ENCODE measurements at regions not wholly inside any gene's neighbourhood (a gene's known extent, or its start where the extent isn't known, plus 50 kb on each side); places are given as distances from the start of the nearest gene placed in this dataset.
A peak's percentile ranks its signal among the peaks of the same experiment; 100 is the strongest.
"Not testable (repeated sequence)": the region's sequence is repeated elsewhere in the genome, so short reads cannot be mapped to it uniquely, and the experiment has no call there.

DNA sequence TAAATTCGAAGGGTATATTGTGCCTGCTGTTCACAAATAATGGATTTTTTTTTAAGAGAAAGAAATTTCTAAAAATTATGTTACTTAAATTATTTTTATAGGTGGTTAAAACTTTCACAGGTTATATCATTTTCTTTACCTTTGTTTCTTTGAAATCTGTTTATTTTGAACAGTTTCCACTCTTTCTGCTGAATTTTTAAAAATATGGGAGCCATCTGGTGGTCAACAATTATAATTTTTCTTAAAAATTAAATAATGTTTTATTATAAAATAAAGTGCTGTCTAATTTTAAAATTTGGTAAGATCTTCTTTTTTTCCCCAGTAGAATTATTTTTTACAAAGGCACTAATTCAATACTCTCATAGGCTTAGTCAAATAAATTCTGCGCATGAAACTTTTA, 263.9 kb downstream of the ETV1 start:
- H3K79me2 ChIP-seq (ENCODE audit: low read depth), result no peaks in the 10 kb centered on the region
- no TSS peak for BruUV-seq (replicated peaks)
- H3K9me2 ChIP-seq (ENCODE audit: insufficient read depth), result no peaks in the 10 kb centered on the region
- H4K20me1 ChIP-seq (ENCODE audit: insufficient read depth), result no peaks in the 10 kb centered on the region
- H2AFZ ChIP-seq, result no peak overlapping the region
- H3K9me3 ChIP-seq (ENCODE audit: insufficient read depth, low read depth), result no peaks in the 10 kb centered on the region
- no peaks in the 10 kb centered on the region for H3K27me3 ChIP-seq (ENCODE audit: insufficient read depth, low read depth)
- no peak overlapping the region for H3K4me2 ChIP-seq
- intact Hi-C loops (cut with micrococcal nuclease; ENCODE audit: unreplicated experiment), result no loop called here
- no peaks in the 10 kb centered on the region for H3K4me1 ChIP-seq (replicated peaks; ENCODE audit: insufficient read depth)
- H3K36me3 ChIP-seq (ENCODE audit: low read depth), result no peaks in the 10 kb centered on the region
- no peak overlapping the region for H3K4me3 ChIP-seq
- ChIA-PET POLR2A (ENCODE audit: unreplicated experiment) (no interaction called here), CTCF (no interaction called here)
- no peak overlapping the region for H3K27ac ChIP-seq
- TF ChIP-seq, protein P1, sequence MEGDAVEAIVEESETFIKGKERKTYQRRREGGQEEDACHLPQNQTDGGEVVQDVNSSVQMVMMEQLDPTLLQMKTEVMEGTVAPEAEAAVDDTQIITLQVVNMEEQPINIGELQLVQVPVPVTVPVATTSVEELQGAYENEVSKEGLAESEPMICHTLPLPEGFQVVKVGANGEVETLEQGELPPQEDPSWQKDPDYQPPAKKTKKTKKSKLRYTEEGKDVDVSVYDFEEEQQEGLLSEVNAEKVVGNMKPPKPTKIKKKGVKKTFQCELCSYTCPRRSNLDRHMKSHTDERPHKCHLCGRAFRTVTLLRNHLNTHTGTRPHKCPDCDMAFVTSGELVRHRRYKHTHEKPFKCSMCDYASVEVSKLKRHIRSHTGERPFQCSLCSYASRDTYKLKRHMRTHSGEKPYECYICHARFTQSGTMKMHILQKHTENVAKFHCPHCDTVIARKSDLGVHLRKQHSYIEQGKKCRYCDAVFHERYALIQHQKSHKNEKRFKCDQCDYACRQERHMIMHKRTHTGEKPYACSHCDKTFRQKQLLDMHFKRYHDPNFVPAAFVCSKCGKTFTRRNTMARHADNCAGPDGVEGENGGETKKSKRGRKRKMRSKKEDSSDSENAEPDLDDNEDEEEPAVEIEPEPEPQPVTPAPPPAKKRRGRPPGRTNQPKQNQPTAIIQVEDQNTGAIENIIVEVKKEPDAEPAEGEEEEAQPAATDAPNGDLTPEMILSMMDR (conservative IDR thresholded peaks at IDR 0.05), result peak; percentile 46
- TF ChIP-seq EZH2 (IDR thresholded peaks at IDR 0.05; ENCODE audit: low read depth), result no peak
- no peaks in the 10 kb centered on the region for H3F3A ChIP-seq (ENCODE audit: insufficient read depth, low read depth)
- no peak for DNase-seq

DNA sequence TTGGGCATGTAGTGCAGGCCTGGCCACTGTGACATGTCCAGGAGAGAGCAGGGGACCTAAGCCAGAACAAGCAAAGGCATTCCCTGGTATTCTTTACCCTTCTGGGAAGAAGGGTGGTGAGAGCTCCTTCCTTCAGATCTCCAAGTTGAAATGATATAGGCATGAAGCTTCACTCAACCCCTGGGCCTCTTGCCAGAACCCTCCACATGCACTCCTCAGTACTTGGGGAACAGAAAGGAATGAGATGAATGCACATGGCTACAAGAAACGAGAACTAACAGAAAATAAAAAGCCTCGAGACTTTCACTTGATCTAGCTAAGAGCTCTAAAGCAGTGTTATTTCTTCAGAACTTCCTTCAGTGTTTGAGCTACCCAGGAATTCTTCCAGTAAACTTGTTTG, 262.2 kb downstream of the ETV1 start:
- POLR2A ChIA-PET (ENCODE audit: unreplicated experiment), result no interaction called here
- H3K27ac ChIP-seq, result no peak overlapping the region
- no TSS peak for BruUV-seq (replicated peaks)
- no peaks in the 10 kb centered on the region for H3K4me1 ChIP-seq (replicated peaks; ENCODE audit: insufficient read depth)
- CTCF ChIA-PET, result no interaction called here
- no peak overlapping the region for H3K4me3 ChIP-seq
- no peaks in the 10 kb centered on the region for H3K9me2 ChIP-seq (ENCODE audit: insufficient read depth)
- H3F3A ChIP-seq (ENCODE audit: insufficient read depth, low read depth), result no peaks in the 10 kb centered on the region
- no peaks in the 10 kb centered on the region for H3K27me3 ChIP-seq (ENCODE audit: insufficient read depth, low read depth)
- H2AFZ ChIP-seq, result no peak overlapping the region
- H3K36me3 ChIP-seq (ENCODE audit: low read depth), result no peaks in the 10 kb centered on the region
- no peak overlapping the region for H3K4me2 ChIP-seq
- TF ChIP-seq EZH2 (IDR thresholded peaks at IDR 0.05; ENCODE audit: low read depth), result no peak
- TF ChIP-seq, protein P1 (conservative IDR thresholded peaks at IDR 0.05), result no peak
- H3K9me3 ChIP-seq (ENCODE audit: insufficient read depth, low read depth), result no peaks in the 10 kb centered on the region
- DNase-seq, result no peak
- H4K20me1 ChIP-seq (ENCODE audit: insufficient read depth), result no peaks in the 10 kb centered on the region
- intact Hi-C loops (cut with micrococcal nuclease; ENCODE audit: unreplicated experiment), result no loop called here
- H3K79me2 ChIP-seq (ENCODE audit: low read depth), result no peaks in the 10 kb centered on the region

- no peaks in the 10 kb centered on the region for H3K9me2 ChIP-seq (ENCODE audit: insufficient read depth)
- H3K4me2 ChIP-seq, result no peak overlapping the region
- intact Hi-C loops (cut with micrococcal nuclease; ENCODE audit: unreplicated experiment), result no loop called here
- DNase-seq, result no peak
- H2AFZ ChIP-seq, result no peak overlapping the region
- H3K79me2 ChIP-seq (ENCODE audit: low read depth), result no peaks in the 10 kb centered on the region
- no peak for TF ChIP-seq EZH2 (IDR thresholded peaks at IDR 0.05; ENCODE audit: low read depth)
- TF ChIP-seq, protein P1 (conservative IDR thresholded peaks at IDR 0.05), result no peak
- H3K36me3 ChIP-seq (ENCODE audit: low read depth), result no peaks in the 10 kb centered on the region
- H3K4me3 ChIP-seq, result no peak overlapping the region
- H3K27me3 ChIP-seq (ENCODE audit: insufficient read depth, low read depth), result no peaks in the 10 kb centered on the region
- no TSS peak for BruUV-seq (replicated peaks)
- H3K9me3 ChIP-seq (ENCODE audit: insufficient read depth, low read depth), result no peaks in the 10 kb centered on the region
- no peaks in the 10 kb centered on the region for H3K4me1 ChIP-seq (replicated peaks; ENCODE audit: insufficient read depth)
- H3F3A ChIP-seq (ENCODE audit: insufficient read depth, low read depth), result no peaks in the 10 kb centered on the region
- H4K20me1 ChIP-seq (ENCODE audit: insufficient read depth), result no peaks in the 10 kb centered on the region
- POLR2A ChIA-PET (ENCODE audit: unreplicated experiment), result no interaction called here
- CTCF ChIA-PET, result no interaction called here
- H3K27ac ChIP-seq, result no peak overlapping the region
Observed at GRCh38 chr7:13727751-13728150, 261.7 kb downstream of the ETV1 start.

GRCh38 chr7:13728430-13728829, 261.0 kb downstream of the ETV1 start:
- DNase-seq; H3K9me2 ChIP-seq (ENCODE audit: insufficient read depth); H3F3A ChIP-seq (ENCODE audit: insufficient read depth, low read depth); POLR2A ChIA-PET (ENCODE audit: unreplicated experiment); H3K27ac ChIP-seq; H3K79me2 ChIP-seq (ENCODE audit: low read depth); CTCF ChIA-PET; H4K20me1 ChIP-seq (ENCODE audit: insufficient read depth); H3K36me3 ChIP-seq (ENCODE audit: low read depth); H3K4me3 ChIP-seq; H3K9me3 ChIP-seq (ENCODE audit: insufficient read depth, low read depth); intact Hi-C loops (cut with micrococcal nuclease; ENCODE audit: unreplicated experiment); H3K27me3 ChIP-seq (ENCODE audit: insufficient read depth, low read depth); BruUV-seq (replicated peaks); H3K4me2 ChIP-seq; H2AFZ ChIP-seq; H3K4me1 ChIP-seq (replicated peaks; ENCODE audit: insufficient read depth): not testable (repeated sequence)

All from PC-9 (cell line).